Nephron progenitor cell (in vitro differentiated cells): ENCODE measurements at regions not wholly inside any gene's neighbourhood (a gene's known extent, or its start where the extent isn't known, plus 50 kb on each side); places are given as distances from the start of the nearest gene placed in this dataset.

Source experiments
- DNase-seq: peaks from one replicate; pipeline ENCODE4 v3.0.0; 2021
- H3K27ac Mint-ChIP-seq: 2 replicates; pipeline ENCODE4 v1.8.0; 2021; ENCODE audit warnings: mild to moderate bottlenecking, moderate library complexity, mixed read lengths
- H3K27me3 Mint-ChIP-seq: 2 replicates; pipeline ENCODE4 v1.8.0; 2021; ENCODE audit warnings: mild to moderate bottlenecking, low read depth, mixed read lengths; ENCODE audit not compliant: poor library complexity
- H3K36me3 Mint-ChIP-seq: 2 replicates; pipeline ENCODE4 v1.8.0; 2021; ENCODE audit warnings: low read depth, mixed read lengths
- H3K4me1 Mint-ChIP-seq: 2 replicates; pipeline ENCODE4 v1.8.0; 2021; ENCODE audit warnings: mixed read lengths
- H3K4me3 Mint-ChIP-seq: 2 replicates; pipeline ENCODE4 v1.8.0; 2021; ENCODE audit warnings: mild to moderate bottlenecking, moderate library complexity, mixed read lengths
- H3K9me3 Mint-ChIP-seq: 2 replicates; pipeline ENCODE4 v1.8.0; 2021; ENCODE audit warnings: mild to moderate bottlenecking, moderate library complexity, mixed read lengths
- CTCF ChIP-seq: fragments of 200-600 bp; sonication (generic); IDR thresholded peaks from 2 replicates; pipeline ENCODE4 v1.5.0; 2021; ENCODE audit warnings: antibody characterized with exemption

- H3K9me3 Mint-ChIP-seq, result no peaks in the 10 kb centered on the region
Observed at GRCh38 chr3:34035775-34036174, 237.3 kb downstream of the PDCD6IP start.

GRCh38 chr3:34037260-34037659 lies 238.8 kb downstream of the PDCD6IP start:
- Mint-ChIP-seq H3K4me3 (no peak overlapping the region), H3K27ac (no peak overlapping the region), H3K9me3 (no peaks in the 10 kb centered on the region), H3K27me3 (peaks cover 4% of the 10 kb centered on the region), H3K36me3 (no peaks in the 10 kb centered on the region), H3K4me1 (no peaks in the 10 kb centered on the region)
- TF ChIP-seq CTCF, result no peak
- DNase-seq, result no peak

More at GRCh38 chr3:34035775-34036174, 237.3 kb downstream of the PDCD6IP start:
- Mint-ChIP-seq H3K4me3 (no peak overlapping the region), H3K4me1 (no peaks in the 10 kb centered on the region), H3K27me3 (peaks cover 4% of the 10 kb centered on the region), H3K36me3 (no peaks in the 10 kb centered on the region), H3K27ac (no peak overlapping the region)
- DNase-seq, result no peak
- TF ChIP-seq CTCF, result no peak

GRCh38 chr3:34038131-34038530 lies 239.7 kb downstream of the PDCD6IP start:
- H3K9me3 Mint-ChIP-seq, result no peaks in the 10 kb centered on the region
- no peak overlapping the region for H3K4me3 Mint-ChIP-seq
- H3K27me3 Mint-ChIP-seq, result peaks cover 4% of the 10 kb centered on the region
- H3K4me1 Mint-ChIP-seq, result no peaks in the 10 kb centered on the region
- no peak for TF ChIP-seq CTCF
- H3K36me3 Mint-ChIP-seq, result no peaks in the 10 kb centered on the region
- H3K27ac Mint-ChIP-seq, result no peak overlapping the region
- DNase-seq, result no peak

- Mint-ChIP-seq H3K9me3 (peaks cover 4% of the 10 kb centered on the region), H3K36me3 (no peaks in the 10 kb centered on the region), H3K27ac (no peak overlapping the region), H3K4me3 (no peak overlapping the region), H3K27me3 (no peaks in the 10 kb centered on the region), H3K4me1 (peaks cover 7% of the 10 kb centered on the region)
- no peak for DNase-seq
- no peak for TF ChIP-seq CTCF
Observed at GRCh38 chr3:34046154-34046553, 247.7 kb downstream of the PDCD6IP start.

GRCh38 chr3:34053626-34054025 lies 255.2 kb downstream of the PDCD6IP start:
- H3K27me3 Mint-ChIP-seq, result no peaks in the 10 kb centered on the region
- H3K36me3 Mint-ChIP-seq, result no peaks in the 10 kb centered on the region
- H3K4me1 Mint-ChIP-seq, result no peaks in the 10 kb centered on the region
- TF ChIP-seq CTCF, result no peak
- no peak overlapping the region for H3K27ac Mint-ChIP-seq
- no peak overlapping the region for H3K4me3 Mint-ChIP-seq
- DNase-seq, result no peak
- H3K9me3 Mint-ChIP-seq, result peaks cover 4% of the 10 kb centered on the region

- H3K9me3 Mint-ChIP-seq, result peaks cover 14% of the 10 kb centered on the region
- no peaks in the 10 kb centered on the region for H3K36me3 Mint-ChIP-seq
- no peaks in the 10 kb centered on the region for H3K4me1 Mint-ChIP-seq
- no peak overlapping the region for H3K4me3 Mint-ChIP-seq
- no peak for DNase-seq
- H3K27me3 Mint-ChIP-seq, result no peaks in the 10 kb centered on the region
- no peak overlapping the region for H3K27ac Mint-ChIP-seq
- no peak for TF ChIP-seq CTCF
Observed at GRCh38 chr3:34056181-34056910, 257.9 kb downstream of the PDCD6IP start.
